ENCODE measurements at regions not wholly inside any gene's neighbourhood (a gene's known extent, or its start where the extent isn't known, plus 50 kb on each side); places are given as distances from the start of the nearest gene placed in this dataset.

DNA sequence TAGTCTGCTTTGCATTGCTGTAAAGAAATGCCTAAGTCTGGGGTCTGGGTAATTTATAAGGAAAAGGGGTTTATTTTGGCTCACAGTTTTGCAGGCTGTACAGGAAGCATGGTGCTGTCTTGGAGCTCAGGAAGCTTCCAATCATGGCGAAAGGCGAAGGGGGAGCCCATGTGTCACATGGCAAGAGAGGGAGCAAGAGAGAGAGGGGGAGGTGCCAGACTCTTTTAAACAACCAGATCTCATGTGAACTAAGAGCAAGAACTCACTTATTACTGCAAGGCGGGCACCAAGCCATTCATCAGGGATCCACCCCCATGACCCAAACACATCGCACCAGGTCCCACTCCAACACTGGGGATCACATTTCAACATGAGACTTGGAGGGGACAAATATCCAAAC, 148.2 kb upstream of the HS3ST2 start:
- ChIA-PET CTCF (interaction anchor here (0.6 kb wide), 1 partner anchor 1079 kb away, joined by 17 read pairs; no protein-coding TSS in a partner anchor), POLR2A (ENCODE audit: unreplicated experiment) (no interaction called here)
- H3K9me3 ChIP-seq (ENCODE audit: insufficient read depth, low read depth), result no peaks in the 10 kb centered on the region
- H3K36me3 ChIP-seq (ENCODE audit: low read depth), result no peaks in the 10 kb centered on the region
- no TSS peak for BruUV-seq (replicated peaks)
- no peaks in the 10 kb centered on the region for H3K27me3 ChIP-seq (ENCODE audit: insufficient read depth, low read depth)
- intact Hi-C loops (cut with micrococcal nuclease; ENCODE audit: unreplicated experiment), result no loop called here
- no peaks in the 10 kb centered on the region for H3F3A ChIP-seq (ENCODE audit: insufficient read depth, low read depth)
- no peaks in the 10 kb centered on the region for H3K79me2 ChIP-seq (ENCODE audit: low read depth)
- no peaks in the 10 kb centered on the region for H3K4me1 ChIP-seq (replicated peaks; ENCODE audit: insufficient read depth)
- no peaks in the 10 kb centered on the region for H3K9me2 ChIP-seq (ENCODE audit: insufficient read depth)
- TF ChIP-seq, protein P1, sequence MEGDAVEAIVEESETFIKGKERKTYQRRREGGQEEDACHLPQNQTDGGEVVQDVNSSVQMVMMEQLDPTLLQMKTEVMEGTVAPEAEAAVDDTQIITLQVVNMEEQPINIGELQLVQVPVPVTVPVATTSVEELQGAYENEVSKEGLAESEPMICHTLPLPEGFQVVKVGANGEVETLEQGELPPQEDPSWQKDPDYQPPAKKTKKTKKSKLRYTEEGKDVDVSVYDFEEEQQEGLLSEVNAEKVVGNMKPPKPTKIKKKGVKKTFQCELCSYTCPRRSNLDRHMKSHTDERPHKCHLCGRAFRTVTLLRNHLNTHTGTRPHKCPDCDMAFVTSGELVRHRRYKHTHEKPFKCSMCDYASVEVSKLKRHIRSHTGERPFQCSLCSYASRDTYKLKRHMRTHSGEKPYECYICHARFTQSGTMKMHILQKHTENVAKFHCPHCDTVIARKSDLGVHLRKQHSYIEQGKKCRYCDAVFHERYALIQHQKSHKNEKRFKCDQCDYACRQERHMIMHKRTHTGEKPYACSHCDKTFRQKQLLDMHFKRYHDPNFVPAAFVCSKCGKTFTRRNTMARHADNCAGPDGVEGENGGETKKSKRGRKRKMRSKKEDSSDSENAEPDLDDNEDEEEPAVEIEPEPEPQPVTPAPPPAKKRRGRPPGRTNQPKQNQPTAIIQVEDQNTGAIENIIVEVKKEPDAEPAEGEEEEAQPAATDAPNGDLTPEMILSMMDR (conservative IDR thresholded peaks at IDR 0.05), result no peak
- no peak for TF ChIP-seq EZH2 (IDR thresholded peaks at IDR 0.05; ENCODE audit: low read depth)
- no peak for DNase-seq
- no peak overlapping the region for H2AFZ ChIP-seq
- no peak overlapping the region for H3K4me2 ChIP-seq
- H4K20me1 ChIP-seq (ENCODE audit: insufficient read depth), result no peaks in the 10 kb centered on the region
- H3K27ac ChIP-seq, result no peak overlapping the region
- no peak overlapping the region for H3K4me3 ChIP-seq

GRCh38 chr16:22668318-22668717, 145.6 kb upstream of the HS3ST2 start:
- CTCF ChIA-PET, result interaction anchor here (0.6 kb wide), 1 partner anchor 18 kb away, joined by 3 read pairs; no protein-coding TSS in a partner anchor

GRCh38 chr16:22670044-22670536, 143.9 kb upstream of the HS3ST2 start:
- DNase-seq, result no peak
- intact Hi-C loops (cut with micrococcal nuclease; ENCODE audit: unreplicated experiment), result no loop called here
- Histone ChIP-seq H3K9me2 (ENCODE audit: insufficient read depth) (no peaks in the 10 kb centered on the region), H3K79me2 (ENCODE audit: low read depth) (no peaks in the 10 kb centered on the region), H4K20me1 (ENCODE audit: insufficient read depth) (no peaks in the 10 kb centered on the region), H3K27me3 (ENCODE audit: insufficient read depth, low read depth) (no peaks in the 10 kb centered on the region), H3K4me1 (replicated peaks; ENCODE audit: insufficient read depth) (no peaks in the 10 kb centered on the region), H3K4me3 (no peak overlapping the region), H3K9me3 (ENCODE audit: insufficient read depth, low read depth) (no peaks in the 10 kb centered on the region), H3K4me2 (no peak overlapping the region), H3K27ac (no peak overlapping the region), H3F3A (ENCODE audit: insufficient read depth, low read depth) (no peaks in the 10 kb centered on the region), H3K36me3 (ENCODE audit: low read depth) (no peaks in the 10 kb centered on the region), H2AFZ (no peak overlapping the region)
- BruUV-seq (replicated peaks), result no TSS peak
- CTCF ChIA-PET, result no interaction called here
- POLR2A ChIA-PET (ENCODE audit: unreplicated experiment), result no interaction called here
- TF ChIP-seq, protein P1 (conservative IDR thresholded peaks at IDR 0.05), result no peak

More at GRCh38 chr16:22668318-22668717, 145.6 kb upstream of the HS3ST2 start:
- Histone ChIP-seq H3K4me3 (no peak overlapping the region), H3K4me1 (replicated peaks; ENCODE audit: insufficient read depth) (no peaks in the 10 kb centered on the region), H3K27me3 (ENCODE audit: insufficient read depth, low read depth) (no peaks in the 10 kb centered on the region), H2AFZ (no peak overlapping the region), H3K27ac (no peak overlapping the region), H4K20me1 (ENCODE audit: insufficient read depth) (no peaks in the 10 kb centered on the region), H3K9me3 (ENCODE audit: insufficient read depth, low read depth) (no peaks in the 10 kb centered on the region), H3F3A (ENCODE audit: insufficient read depth, low read depth) (no peaks in the 10 kb centered on the region), H3K9me2 (ENCODE audit: insufficient read depth) (no peaks in the 10 kb centered on the region), H3K79me2 (ENCODE audit: low read depth) (no peaks in the 10 kb centered on the region), H3K36me3 (ENCODE audit: low read depth) (no peaks in the 10 kb centered on the region), H3K4me2 (no peak overlapping the region)
- intact Hi-C loops (cut with micrococcal nuclease; ENCODE audit: unreplicated experiment), result no loop called here
- no TSS peak for BruUV-seq (replicated peaks)
- TF ChIP-seq, protein P1 (conservative IDR thresholded peaks at IDR 0.05), result no peak
- no peak for TF ChIP-seq EZH2 (IDR thresholded peaks at IDR 0.05; ENCODE audit: low read depth)
- DNase-seq, result no peak
- POLR2A ChIA-PET (ENCODE audit: unreplicated experiment), result no interaction called here
